ENCODE measurements at regions not wholly inside any gene's neighbourhood (a gene's known extent, or its start where the extent isn't known, plus 50 kb on each side); places are given as distances from the start of the nearest gene placed in this dataset.

DNA sequence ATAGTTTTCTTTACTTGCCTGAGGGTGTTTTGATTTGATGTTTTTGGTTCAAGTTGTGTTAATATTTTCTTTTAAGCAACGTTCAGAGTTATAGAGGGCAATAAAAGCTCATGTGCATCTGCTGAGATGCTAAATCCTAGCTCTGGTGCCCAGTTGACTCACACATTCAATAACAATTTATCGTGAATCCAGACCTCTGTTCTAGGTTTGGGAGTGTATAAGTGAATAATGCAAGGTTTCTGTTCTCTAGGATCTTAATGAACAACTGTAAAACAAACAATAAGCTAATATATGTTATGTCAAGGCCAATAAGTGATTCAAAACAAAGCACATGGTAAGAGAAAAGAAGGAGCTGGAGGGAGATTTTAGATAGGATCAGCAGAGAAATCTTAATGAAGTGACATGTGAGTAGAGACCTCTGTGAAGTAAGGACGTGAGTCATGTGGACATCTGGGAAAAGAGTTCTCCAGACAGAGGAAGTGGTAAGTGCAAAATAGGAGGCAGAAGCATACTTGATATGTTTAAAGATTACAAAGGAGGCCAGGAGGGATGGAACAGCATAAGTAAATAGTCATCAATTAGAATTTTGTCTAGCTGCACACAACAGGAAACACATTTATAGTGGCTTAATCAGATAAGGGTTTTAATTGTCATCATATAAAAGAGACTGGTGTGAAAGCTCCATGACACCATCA lies 278.5 kb upstream of the HTR2A start:
- DNase-seq = no peak
- H3K36me3 ChIP-seq = no peaks in the 10 kb centered on the region
- whole genome bisulfite sequencing, 2 donors = 47 to 49% methylated on average over 3 of the region's 3 CpGs
- intact Hi-C loops (cut with DNase I) = no loop called here
- peaks cover 0 to 4% (median 0%) of the 10 kb centered on the region in 9 donors for H3K4me1 ChIP-seq
- H3K27me3 ChIP-seq = no peaks in the 10 kb centered on the region
- no peak overlapping the region for H3K27ac ChIP-seq
- no peak overlapping the region for H3K4me3 ChIP-seq
- ATAC-seq = no peak
- no peaks in the 10 kb centered on the region for H3K9me3 ChIP-seq
- TF ChIP-seq, protein P1, sequence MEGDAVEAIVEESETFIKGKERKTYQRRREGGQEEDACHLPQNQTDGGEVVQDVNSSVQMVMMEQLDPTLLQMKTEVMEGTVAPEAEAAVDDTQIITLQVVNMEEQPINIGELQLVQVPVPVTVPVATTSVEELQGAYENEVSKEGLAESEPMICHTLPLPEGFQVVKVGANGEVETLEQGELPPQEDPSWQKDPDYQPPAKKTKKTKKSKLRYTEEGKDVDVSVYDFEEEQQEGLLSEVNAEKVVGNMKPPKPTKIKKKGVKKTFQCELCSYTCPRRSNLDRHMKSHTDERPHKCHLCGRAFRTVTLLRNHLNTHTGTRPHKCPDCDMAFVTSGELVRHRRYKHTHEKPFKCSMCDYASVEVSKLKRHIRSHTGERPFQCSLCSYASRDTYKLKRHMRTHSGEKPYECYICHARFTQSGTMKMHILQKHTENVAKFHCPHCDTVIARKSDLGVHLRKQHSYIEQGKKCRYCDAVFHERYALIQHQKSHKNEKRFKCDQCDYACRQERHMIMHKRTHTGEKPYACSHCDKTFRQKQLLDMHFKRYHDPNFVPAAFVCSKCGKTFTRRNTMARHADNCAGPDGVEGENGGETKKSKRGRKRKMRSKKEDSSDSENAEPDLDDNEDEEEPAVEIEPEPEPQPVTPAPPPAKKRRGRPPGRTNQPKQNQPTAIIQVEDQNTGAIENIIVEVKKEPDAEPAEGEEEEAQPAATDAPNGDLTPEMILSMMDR (IDR thresholded peaks at IDR 0.05) = no peak

DNA sequence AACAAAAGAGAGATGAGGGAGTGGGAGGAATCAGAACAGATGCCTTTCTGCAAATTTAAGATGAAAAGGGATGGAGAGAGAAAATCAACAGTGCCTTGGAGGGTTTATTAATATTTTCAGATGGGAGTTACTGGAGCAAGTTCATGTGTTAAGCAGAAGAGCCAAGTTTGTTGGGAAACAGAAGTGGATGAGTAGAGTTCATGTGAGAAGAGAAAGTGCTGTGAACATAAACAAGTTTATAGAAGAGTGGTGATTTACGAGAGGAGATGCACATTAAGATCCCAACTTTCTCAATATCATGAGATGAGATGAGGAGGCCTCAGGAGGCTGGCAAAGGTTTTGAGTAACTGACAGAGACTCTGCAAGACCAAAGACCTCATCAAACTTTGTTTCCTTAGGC lies 274.1 kb upstream of the HTR2A start:
- ATAC-seq (no peak), DNase-seq (no peak)
- H3K9me3 ChIP-seq = no peaks in the 10 kb centered on the region
- intact Hi-C loops (cut with DNase I) = no loop called here
- 87 to 96% methylated on average over 1 of the region's 1 CpG for WGBS, 2 donors
- H3K36me3 ChIP-seq = no peaks in the 10 kb centered on the region
- no peak overlapping the region for H3K4me3 ChIP-seq
- no peak overlapping the region for H3K27ac ChIP-seq
- TF ChIP-seq, protein P1 (IDR thresholded peaks at IDR 0.05) = no peak
- H3K27me3 ChIP-seq = no peaks in the 10 kb centered on the region
- H3K4me1 ChIP-seq = peaks cover 0 to 4% (median 0%) of the 10 kb centered on the region in 9 donors

DNA sequence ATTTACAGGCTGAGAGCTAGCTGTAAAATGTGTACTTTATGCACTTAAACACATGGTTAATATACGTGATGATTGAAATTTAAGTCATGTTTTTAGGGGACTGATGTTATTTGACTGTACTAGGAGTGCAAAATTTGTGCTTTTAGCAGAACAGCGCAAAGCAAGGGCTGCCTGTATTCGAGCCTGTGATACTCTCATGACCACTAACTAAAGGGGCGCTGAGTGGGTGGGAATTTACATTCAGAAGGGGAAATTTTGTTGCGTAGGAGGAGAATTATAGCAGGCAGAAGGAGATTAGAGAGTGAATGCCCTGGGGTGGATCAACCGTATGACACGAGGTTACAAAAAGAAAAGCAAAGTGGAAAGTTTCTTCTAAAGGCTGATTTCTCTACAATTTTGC lies 271.8 kb upstream of the HTR2A start:
- 55 to 60% methylated on average over 7 of the region's 7 CpGs for WGBS, 2 donors
- no peak overlapping the region for H3K4me3 ChIP-seq
- no peaks in the 10 kb centered on the region for H3K27me3 ChIP-seq
- intact Hi-C loops (cut with DNase I) = no loop called here
- ATAC-seq (no peak), DNase-seq (no peak)
- no peaks in the 10 kb centered on the region for H3K4me1 ChIP-seq
- H3K27ac ChIP-seq = no peak overlapping the region
- no peaks in the 10 kb centered on the region for H3K9me3 ChIP-seq
- no peaks in the 10 kb centered on the region for H3K36me3 ChIP-seq
- TF ChIP-seq, protein P1 (IDR thresholded peaks at IDR 0.05) = no peak

DNA sequence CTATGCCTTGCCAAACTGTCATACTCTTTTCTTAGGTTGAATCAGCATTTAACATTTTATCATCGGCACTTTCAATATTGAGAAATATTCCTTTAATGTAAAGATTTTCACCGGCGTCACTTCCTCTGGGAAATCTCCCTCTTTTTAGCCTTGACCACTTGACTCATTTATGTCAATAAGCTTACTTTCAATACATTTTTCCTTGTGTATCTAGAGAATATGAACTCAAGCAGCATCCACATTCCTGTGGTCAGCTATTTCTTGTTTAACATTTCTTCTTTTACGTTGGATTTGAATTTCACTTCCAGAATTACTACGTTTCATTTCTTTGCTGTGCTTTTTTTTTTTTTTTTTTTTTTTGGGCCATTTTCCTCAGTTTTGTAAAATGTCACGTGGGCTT lies 271.2 kb upstream of the HTR2A start:
- H3K4me3 ChIP-seq = no peak overlapping the region
- DNase-seq (no peak), ATAC-seq (no peak)
- H3K9me3 ChIP-seq = no peaks in the 10 kb centered on the region
- no peaks in the 10 kb centered on the region for H3K27me3 ChIP-seq
- WGBS, 2 donors = 51 to 55% methylated on average over 6 of the region's 6 CpGs
- H3K27ac ChIP-seq = no peak overlapping the region
- H3K4me1 ChIP-seq = no peaks in the 10 kb centered on the region
- intact Hi-C loops (cut with DNase I) = no loop called here
- H3K36me3 ChIP-seq = no peaks in the 10 kb centered on the region
- TF ChIP-seq, protein P1 (IDR thresholded peaks at IDR 0.05) = no peak
